ENCODE measurements at regions not wholly inside any gene's neighbourhood (a gene's known extent, or its start where the extent isn't known, plus 50 kb on each side); places are given as distances from the start of the nearest gene placed in this dataset.

DNA sequence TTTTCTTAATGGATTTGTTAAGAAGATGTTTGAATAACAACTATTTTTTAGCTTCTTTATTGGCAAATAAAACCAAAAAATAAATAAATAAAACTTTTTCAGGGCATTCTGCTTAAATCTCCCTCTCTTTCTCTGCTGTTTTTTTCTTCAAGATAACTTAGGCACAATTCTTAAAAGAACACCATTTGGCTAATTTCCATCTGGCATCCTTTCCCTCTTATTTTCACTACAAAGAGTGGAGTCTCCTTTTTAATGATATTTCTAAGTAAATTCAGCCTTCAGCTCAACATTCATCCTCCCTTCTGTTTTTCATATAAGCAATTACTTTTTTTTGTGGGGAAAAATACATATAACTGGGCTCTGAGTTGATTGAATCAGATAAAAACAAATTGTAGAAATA is 88.1 kb downstream of the PCDH7 start:
- TF ChIP-seq CTCF (IDR thresholded peaks at IDR 0.05): no peak
- ATAC-seq (ENCODE audit: low FRiP score) (no peak), DNase-seq (ENCODE audit: low spot score) (no peak)

GRCh38 chr4:30811296-30811695 is 91.1 kb downstream of the PCDH7 start:
- TF ChIP-seq CTCF (IDR thresholded peaks at IDR 0.05): no peak
- no peak for ATAC-seq (ENCODE audit: low FRiP score)
- no peak for DNase-seq (ENCODE audit: low spot score)

GRCh38 chr4:30815685-30816084 is 95.5 kb downstream of the PCDH7 start:
- DNase-seq (ENCODE audit: low spot score) (no peak), ATAC-seq (ENCODE audit: low FRiP score) (no peak)
- TF ChIP-seq CTCF (IDR thresholded peaks at IDR 0.05): no peak

DNA sequence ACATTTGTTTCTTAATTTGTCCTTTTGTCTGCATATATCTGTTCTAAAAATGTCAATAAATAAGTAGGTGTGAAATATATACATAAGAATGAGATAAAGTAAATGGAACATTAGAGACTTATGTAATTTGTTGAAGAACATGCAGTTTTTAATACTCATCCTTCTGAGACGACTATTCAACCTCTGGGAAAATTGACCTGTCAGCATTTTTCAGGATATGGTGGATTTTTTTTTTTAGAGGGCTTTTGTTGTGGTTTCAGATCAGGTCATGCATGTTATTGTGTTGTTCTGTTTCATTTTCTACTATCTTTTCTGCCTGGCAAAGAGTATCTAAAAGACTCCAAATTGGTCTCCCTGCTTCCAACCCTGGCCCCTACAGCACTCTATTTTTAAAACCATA is 97.3 kb downstream of the PCDH7 start:
- ATAC-seq (ENCODE audit: low FRiP score) (no peak), DNase-seq (ENCODE audit: low spot score) (no peak)
- no peak for TF ChIP-seq CTCF (IDR thresholded peaks at IDR 0.05)

GRCh38 chr4:30818541-30818940 is 98.4 kb downstream of the PCDH7 start:
- ATAC-seq (ENCODE audit: low FRiP score) (no peak), DNase-seq (ENCODE audit: low spot score) (no peak)
- no peak for TF ChIP-seq CTCF (IDR thresholded peaks at IDR 0.05)

GRCh38 chr4:30821275-30821674 is 101.1 kb downstream of the PCDH7 start:
- ATAC-seq (ENCODE audit: low FRiP score) (no peak), DNase-seq (ENCODE audit: low spot score) (no peak)
- TF ChIP-seq CTCF (IDR thresholded peaks at IDR 0.05): no peak

GRCh38 chr4:30821859-30822612 is 101.9 kb downstream of the PCDH7 start:
- DNase-seq (ENCODE audit: low spot score): no peak
- no peak for TF ChIP-seq CTCF (IDR thresholded peaks at IDR 0.05)
- ATAC-seq (ENCODE audit: low FRiP score): no peak

Measured in omental fat pad (tissue), 3 donors.